ENCODE measurements at regions not wholly inside any gene's neighbourhood (a gene's known extent, or its start where the extent isn't known, plus 50 kb on each side); places are given as distances from the start of the nearest gene placed in this dataset.

GRCh38 chr1:29761159-29761928, 525.0 kb downstream of the PTPRU start:
- TF ChIP-seq EZH2 (IDR thresholded peaks at IDR 0.05; ENCODE audit: low read length): no peak
- no peak for TF ChIP-seq CTCF (optimal IDR thresholded peaks at IDR 0.05 in 1 of 3, IDR thresholded peaks at IDR 0.05 in 1 of 3, conservative IDR thresholded peaks at IDR 0.05 in 1 of 3; ENCODE audit: extremely low read depth in 1 of 3, insufficient read depth in 2 of 3, low read length in 3 of 3)
- FAIRE-seq (no peak), DNase-seq (ENCODE audit: low read depth, low spot score) (no peak)
- Histone ChIP-seq H3K9me3 (ENCODE audit: control insufficient read depth, low read depth, low read length) (no peaks in the 10 kb centered on the region), H3K9ac (ENCODE audit: control insufficient read depth, extremely low read depth, insufficient read depth, low read length) (no peak overlapping the region), H3K4me3 (ENCODE audit: control insufficient read depth in 2 of 3, extremely low read depth in 1 of 3, insufficient read depth in 2 of 3, low read depth in 1 of 3, low read length in 3 of 3) (no peak overlapping the region), H3K36me3 (ENCODE audit: control insufficient read depth in 2 of 2, extremely low read depth in 1 of 2, insufficient read depth in 2 of 2, low read length in 2 of 2) (no peaks in the 10 kb centered on the region), H2AFZ (ENCODE audit: control insufficient read depth, low read length) (no peak overlapping the region), H3K27me3 (ENCODE audit: control insufficient read depth, extremely low read depth, insufficient read depth, low read length) (no peaks in the 10 kb centered on the region), H3K4me1 (ENCODE audit: control insufficient read depth, extremely low read depth, insufficient read depth, low read length) (no peaks in the 10 kb centered on the region), H3K27ac (ENCODE audit: control insufficient read depth, insufficient read depth, low read length) (no peak overlapping the region), H4K20me1 (ENCODE audit: control insufficient read depth, extremely low read depth, insufficient read depth, low read length) (no peaks in the 10 kb centered on the region), H3K4me2 (ENCODE audit: control insufficient read depth, extremely low read depth, insufficient read depth, low read depth, low read length) (no peak overlapping the region), H3K9me1 (ENCODE audit: control insufficient read depth, extremely low read depth, insufficient read depth, low read length) (no peaks in the 10 kb centered on the region), H3K79me2 (ENCODE audit: control insufficient read depth, insufficient read depth, low read length) (no peaks in the 10 kb centered on the region)
- dilution Hi-C loops (cut with MboI; ENCODE audit: extremely low pct_ligation_motif_present, low sequenced_read_pairs): no loop called here

- Histone ChIP-seq H3K9me1 (ENCODE audit: control insufficient read depth, extremely low read depth, insufficient read depth, low read length) (no peaks in the 10 kb centered on the region), H2AFZ (ENCODE audit: control insufficient read depth, low read length) (no peak overlapping the region), H3K36me3 (ENCODE audit: control insufficient read depth in 2 of 2, extremely low read depth in 1 of 2, insufficient read depth in 2 of 2, low read length in 2 of 2) (no peaks in the 10 kb centered on the region), H3K4me1 (ENCODE audit: control insufficient read depth, extremely low read depth, insufficient read depth, low read length) (no peaks in the 10 kb centered on the region), H3K4me2 (ENCODE audit: control insufficient read depth, extremely low read depth, insufficient read depth, low read depth, low read length) (no peak overlapping the region), H3K27ac (ENCODE audit: control insufficient read depth, insufficient read depth, low read length) (no peak overlapping the region), H3K9ac (ENCODE audit: control insufficient read depth, extremely low read depth, insufficient read depth, low read length) (no peak overlapping the region), H3K79me2 (ENCODE audit: control insufficient read depth, insufficient read depth, low read length) (no peaks in the 10 kb centered on the region), H3K9me3 (ENCODE audit: control insufficient read depth, low read depth, low read length) (no peaks in the 10 kb centered on the region), H3K27me3 (ENCODE audit: control insufficient read depth, extremely low read depth, insufficient read depth, low read length) (no peaks in the 10 kb centered on the region), H4K20me1 (ENCODE audit: control insufficient read depth, extremely low read depth, insufficient read depth, low read length) (no peaks in the 10 kb centered on the region), H3K4me3 (ENCODE audit: control insufficient read depth in 2 of 3, extremely low read depth in 1 of 3, insufficient read depth in 2 of 3, low read depth in 1 of 3, low read length in 3 of 3) (no peak overlapping the region)
- FAIRE-seq (no peak), DNase-seq (ENCODE audit: low read depth, low spot score) (no peak)
- TF ChIP-seq CTCF (optimal IDR thresholded peaks at IDR 0.05 in 1 of 3, IDR thresholded peaks at IDR 0.05 in 1 of 3, conservative IDR thresholded peaks at IDR 0.05 in 1 of 3; ENCODE audit: extremely low read depth in 1 of 3, insufficient read depth in 2 of 3, low read length in 3 of 3) (no peak), EZH2 (IDR thresholded peaks at IDR 0.05; ENCODE audit: low read length) (no peak)
- dilution Hi-C loops (cut with MboI; ENCODE audit: extremely low pct_ligation_motif_present, low sequenced_read_pairs): no loop called here
Measured at GRCh38 chr1:29760067-29760564, 523.8 kb downstream of the PTPRU start.

All from keratinocyte (primary cell).